CD4-positive, alpha-beta T cell treated with Interleukin-17A for 4 hours (primary cell): ENCODE measurements at regions not wholly inside any gene's neighbourhood (a gene's known extent, or its start where the extent isn't known, plus 50 kb on each side); places are given as distances from the start of the nearest gene placed in this dataset.
"Not testable (repeated sequence)": the region's sequence is repeated elsewhere in the genome, so short reads cannot be mapped to it uniquely, and the experiment has no call there.

Source experiments
- DNase-seq: peaks from one replicate; pipeline ENCODE4 v3.0.0-alpha.2; 2020; ENCODE audit warnings: mixed read lengths

DNA sequence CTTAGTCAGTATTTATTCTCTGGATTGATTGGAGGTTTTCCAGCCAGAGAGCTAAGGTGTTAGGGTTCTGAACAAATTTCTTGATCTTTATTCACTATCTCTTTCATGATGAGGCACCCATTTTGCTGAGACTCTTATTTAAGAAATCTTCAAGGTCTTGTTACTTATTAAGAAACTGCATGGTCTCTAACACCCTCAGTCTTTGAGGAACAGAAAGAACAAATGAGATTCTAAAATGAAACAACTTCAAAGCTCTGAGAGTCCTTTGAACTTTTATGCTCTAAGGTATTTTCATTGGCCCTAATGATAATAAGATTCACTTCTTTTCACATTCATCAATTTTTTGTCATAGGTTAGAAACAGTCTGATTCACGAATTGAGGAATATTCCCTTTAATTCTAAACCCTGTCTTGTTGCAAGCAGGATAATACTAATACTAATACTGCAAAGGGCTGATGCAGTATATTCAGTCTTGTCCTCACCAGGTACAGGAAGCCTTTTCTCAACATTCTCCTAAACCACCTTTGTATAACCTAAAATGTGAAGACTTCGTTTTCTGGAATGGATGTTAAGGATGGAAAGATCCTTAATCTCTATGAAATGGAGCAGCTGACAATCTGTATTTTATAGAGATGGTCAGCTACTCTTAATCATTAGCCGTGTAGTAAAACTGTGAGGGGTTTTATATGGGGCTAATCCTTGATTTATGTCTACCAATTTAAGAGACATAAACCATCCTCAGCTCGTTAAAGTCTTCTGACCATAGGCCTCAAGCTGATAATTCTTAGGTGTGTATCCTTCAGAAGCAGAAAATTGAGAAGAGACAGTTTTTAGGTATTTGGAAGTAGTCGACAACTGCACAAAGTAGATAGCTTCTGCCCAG, 198.3 kb downstream of the OTOL1 start:
- DNase-seq: no peak

DNA sequence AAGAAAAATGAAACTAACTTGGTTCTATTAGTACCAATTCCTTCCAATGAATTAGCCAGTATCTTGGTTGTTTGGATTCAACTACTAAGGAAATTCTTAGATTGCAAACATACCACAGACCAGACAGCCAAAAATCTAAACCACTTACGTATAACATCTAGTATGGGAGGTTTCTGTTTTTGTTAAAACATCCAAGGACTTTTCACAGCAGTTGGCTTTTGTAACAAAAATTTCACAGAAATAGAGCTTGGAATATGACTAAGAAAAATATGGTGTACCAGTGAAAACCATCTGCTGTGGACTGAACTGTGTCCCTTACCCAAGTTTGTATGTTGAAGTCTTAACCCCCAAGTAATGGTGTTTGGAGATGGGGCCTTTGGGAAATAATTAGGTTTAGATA, 199.2 kb downstream of the OTOL1 start:
- DNase-seq: no peak

GRCh38 chr3:161700998-161701397, 204.4 kb downstream of the OTOL1 start:
- no peak for DNase-seq

DNA sequence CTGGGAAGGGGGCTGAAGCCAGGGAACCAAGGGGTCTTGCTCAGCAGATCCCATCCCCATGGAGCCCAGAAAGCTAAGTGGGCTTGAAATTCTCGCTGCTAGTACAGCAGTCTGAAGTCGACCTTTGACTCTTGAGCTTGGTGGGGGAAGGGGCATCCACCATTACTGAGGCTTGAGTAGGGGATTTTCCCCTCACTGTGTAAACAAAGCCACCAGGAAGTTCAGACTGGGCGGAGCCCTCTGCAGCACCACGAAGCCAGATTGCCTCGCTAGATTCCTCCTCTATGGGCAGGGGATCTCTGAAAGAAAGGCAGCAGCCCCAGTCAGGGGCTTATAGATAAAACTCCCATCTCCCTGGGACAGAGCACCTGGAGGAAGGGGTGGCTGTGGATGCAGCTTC, 210.6 kb downstream of the OTOL1 start:
- DNase-seq: not testable (repeated sequence)

DNA sequence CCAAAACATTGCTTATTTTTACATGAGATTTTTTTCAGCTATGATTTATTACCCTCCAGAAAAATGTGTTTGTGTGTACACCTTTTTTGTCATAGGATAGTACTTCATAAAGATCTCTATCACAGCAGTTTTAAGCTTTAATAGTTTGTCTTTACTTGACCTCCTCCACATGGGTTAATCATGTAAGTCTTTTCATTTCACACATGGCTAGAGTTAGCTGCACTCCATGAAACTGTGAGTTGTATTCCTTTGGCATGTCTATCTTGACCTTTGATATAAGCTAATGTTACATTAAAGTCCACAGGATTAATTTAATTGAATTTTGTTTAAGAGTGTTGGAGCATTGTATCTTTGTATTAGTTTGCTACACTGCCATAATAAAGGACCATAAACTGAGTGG, 217.1 kb downstream of the OTOL1 start:
- DNase-seq: no peak

- DNase-seq: no peak
Measured at GRCh38 chr3:161731968-161732367, 235.4 kb downstream of the OTOL1 start.

GRCh38 chr3:161737171-161737570, 240.6 kb downstream of the OTOL1 start:
- no peak for DNase-seq

DNA sequence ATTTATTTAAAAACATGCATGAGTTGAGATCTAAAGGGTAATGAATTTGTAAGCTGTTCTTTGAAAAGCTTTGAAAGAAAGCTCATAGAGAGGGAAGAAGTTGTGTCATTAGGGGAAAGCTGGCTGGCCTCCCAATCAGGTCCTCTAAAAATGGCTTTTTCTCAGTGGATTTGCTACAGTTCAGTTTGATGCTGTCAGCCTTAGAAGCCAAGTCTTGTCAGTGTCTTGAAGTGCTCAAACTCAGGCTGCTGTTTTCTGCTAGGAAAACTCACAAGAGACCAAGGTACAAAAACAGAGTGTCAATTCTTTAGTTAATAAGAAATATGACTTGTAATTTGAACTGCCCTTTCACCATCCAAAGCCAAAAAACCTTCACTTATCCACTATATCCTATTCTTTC, 243.8 kb downstream of the OTOL1 start:
- no peak for DNase-seq

GRCh38 chr3:161744366-161744765, 247.8 kb downstream of the OTOL1 start:
- DNase-seq: no peak

DNA sequence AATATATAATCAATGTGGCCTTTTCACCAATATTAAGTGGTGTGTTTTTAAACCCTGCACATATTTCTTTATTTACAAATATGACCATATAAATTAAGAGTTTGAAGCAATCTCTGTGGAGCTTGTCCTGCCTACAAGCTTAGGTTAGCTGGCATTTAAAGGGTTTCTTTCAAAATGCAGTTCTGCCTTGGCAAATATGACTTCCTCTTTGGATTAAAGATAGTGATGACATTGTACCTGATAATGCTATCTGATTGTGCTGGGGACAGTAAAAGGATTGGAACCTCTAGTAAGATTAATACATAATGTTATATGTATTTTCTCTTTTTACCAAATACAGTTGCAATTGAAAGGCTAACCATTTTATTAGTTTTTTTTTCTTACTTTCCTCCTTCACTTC, 249.1 kb downstream of the OTOL1 start:
- DNase-seq: no peak

DNA sequence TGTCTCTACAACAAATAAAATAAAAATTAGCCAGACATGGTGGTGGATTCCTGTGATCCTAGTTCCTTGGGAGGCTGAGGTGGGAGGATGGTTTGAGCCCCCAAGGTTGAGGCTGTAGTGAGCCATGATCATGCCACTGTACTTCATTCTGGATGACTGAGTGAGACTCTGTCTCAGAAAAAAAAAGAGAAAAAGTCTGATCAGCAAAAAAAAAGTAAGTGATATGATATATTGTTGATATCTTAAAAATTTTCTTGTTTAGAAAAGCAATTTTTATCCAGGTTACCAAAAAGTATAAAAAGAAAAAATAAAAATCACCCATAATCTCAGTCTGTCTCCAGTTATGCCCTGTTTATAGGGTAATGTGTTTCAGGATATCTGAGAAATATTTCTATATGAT, 251.4 kb downstream of the OTOL1 start:
- no peak for DNase-seq

GRCh38 chr3:161754420-161755053, 257.9 kb downstream of the OTOL1 start:
- no peak for DNase-seq

- DNase-seq: no peak
Measured at GRCh38 chr3:161759444-161759843, 262.8 kb downstream of the OTOL1 start.

GRCh38 chr3:161766331-161766730, 269.7 kb downstream of the OTOL1 start:
- no peak for DNase-seq

DNA sequence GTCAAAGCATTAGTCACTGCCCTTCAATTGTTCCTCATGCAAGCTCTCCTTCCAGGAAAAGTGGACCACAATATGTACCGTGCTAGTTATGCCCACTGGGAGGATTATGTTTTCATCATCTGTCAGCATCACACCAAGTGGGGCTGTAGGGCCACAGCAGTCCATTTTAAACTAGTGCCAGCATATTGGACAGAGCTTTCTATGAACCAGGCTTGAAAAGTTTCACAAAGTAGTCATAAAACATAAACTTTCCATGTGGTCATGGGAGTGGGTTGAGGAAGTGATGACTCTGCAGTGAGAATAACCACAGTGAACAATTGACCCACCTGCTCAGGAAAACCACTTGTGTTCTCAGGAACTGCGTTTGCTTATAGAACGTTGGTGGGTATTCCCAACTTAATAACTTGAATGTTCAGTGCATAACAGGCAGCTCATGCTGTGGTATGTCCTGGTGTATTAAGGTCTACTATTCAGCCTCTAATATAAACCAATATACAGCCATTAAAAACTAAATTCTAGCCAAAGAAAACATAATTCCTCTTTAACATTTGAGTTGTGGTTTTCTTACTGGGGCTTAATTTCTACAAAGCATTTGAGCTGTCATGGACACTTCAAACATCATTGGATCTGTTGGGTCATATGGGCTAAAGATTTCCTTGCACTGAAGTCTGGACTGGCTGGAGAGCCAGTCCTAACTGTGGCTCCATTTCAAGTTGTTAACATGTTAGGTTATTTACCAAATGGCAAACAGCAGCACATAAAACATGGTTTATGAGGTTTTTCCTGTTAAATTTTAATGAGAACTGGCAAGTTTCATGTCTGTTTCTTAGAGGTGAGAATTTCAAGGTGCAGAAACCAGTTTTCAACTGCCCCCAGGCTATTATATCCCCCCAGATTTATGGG, 274.1 kb downstream of the OTOL1 start:
- no peak for DNase-seq

- no peak for DNase-seq
Measured at GRCh38 chr3:161781381-161781780, 284.8 kb downstream of the OTOL1 start.

DNA sequence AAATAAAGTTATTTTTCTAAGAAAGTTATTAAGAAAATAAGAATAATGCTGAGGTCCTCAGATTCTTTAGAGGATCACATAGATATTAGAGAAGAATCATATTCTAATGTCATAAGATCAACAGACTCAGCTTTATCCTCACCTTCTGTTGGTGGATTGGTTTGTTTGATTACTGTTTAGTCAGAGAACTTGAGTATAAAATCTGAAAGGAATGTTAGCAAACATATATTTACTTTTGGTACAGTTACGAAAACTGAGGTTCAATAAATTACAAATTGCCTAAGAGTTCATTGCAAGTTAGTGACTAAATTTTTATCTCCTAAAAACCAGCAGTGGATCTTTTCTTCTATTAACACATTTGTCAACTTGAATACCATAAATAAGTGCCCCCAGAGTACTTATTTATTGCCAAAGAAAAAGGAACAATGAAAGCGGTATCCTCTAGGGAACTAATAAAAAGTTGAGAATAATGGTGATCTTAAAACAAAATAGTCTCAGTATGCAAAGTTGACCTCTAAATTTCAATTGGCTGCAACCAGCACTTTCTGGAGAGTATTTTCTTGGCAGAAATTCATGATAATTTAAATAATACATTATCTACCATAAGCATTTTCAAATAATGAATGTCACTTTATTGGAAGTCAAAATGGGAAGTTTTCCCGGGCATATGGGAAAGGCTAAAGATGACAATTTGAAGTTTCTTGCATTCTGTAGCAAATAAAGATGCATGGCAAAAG, 296.8 kb downstream of the OTOL1 start:
- no peak for DNase-seq

GRCh38 chr3:161794551-161794950, 297.9 kb downstream of the OTOL1 start:
- no peak for DNase-seq

GRCh38 chr3:161796312-161796711, 299.7 kb downstream of the OTOL1 start:
- no peak for DNase-seq

GRCh38 chr3:161796780-161797179, 300.2 kb downstream of the OTOL1 start:
- DNase-seq: no peak

DNA sequence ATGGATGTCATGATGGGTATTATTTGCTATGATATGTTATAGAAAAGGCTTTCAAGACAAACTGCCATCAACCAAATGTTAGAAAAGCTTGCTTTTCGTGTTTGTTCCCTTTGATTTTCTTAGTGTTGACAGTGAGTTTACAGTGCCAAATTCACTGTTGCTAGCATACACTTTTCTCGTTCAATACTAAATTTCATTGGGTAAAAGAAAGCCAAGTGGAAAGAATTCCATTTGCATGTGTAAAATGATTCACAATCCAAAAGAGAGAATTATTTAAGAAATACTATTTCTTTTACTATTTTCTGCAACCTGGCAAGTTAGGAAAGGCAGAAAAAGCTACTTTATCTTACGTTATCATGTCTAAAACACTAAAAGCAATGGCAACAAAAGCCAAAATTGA, 301.4 kb downstream of the OTOL1 start:
- DNase-seq: no peak

DNA sequence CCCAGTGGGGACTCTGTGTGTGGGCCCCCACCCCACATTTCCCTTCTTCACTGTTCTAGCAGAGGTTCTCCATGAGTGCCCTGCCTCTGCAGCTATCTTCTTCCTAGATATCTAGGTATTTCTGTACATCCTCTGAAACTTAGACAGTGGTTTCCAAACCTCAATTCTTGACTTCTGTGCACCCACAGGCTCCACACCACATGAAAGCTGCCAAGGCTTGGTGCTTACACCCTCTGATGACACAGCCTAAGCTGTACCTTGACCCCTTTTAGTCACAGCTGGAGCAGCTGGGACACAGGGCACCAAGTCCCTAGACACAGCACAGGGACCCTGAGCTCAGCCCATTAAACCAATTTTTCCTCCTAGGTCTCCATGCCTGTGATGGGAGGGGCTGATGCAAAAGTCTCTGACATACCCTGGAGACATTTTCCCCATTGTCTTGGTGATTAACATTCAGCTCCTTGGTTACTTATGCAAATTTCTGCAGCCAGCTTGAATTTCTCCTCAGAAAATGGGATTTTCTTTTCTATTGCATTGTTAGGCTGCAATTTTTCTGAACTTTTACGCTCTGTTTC, 304.5 kb downstream of the OTOL1 start:
- DNase-seq: no peak
